ENCODE measurements at regions not wholly inside any gene's neighbourhood (a gene's known extent, or its start where the extent isn't known, plus 50 kb on each side); places are given as distances from the start of the nearest gene placed in this dataset.

DNA sequence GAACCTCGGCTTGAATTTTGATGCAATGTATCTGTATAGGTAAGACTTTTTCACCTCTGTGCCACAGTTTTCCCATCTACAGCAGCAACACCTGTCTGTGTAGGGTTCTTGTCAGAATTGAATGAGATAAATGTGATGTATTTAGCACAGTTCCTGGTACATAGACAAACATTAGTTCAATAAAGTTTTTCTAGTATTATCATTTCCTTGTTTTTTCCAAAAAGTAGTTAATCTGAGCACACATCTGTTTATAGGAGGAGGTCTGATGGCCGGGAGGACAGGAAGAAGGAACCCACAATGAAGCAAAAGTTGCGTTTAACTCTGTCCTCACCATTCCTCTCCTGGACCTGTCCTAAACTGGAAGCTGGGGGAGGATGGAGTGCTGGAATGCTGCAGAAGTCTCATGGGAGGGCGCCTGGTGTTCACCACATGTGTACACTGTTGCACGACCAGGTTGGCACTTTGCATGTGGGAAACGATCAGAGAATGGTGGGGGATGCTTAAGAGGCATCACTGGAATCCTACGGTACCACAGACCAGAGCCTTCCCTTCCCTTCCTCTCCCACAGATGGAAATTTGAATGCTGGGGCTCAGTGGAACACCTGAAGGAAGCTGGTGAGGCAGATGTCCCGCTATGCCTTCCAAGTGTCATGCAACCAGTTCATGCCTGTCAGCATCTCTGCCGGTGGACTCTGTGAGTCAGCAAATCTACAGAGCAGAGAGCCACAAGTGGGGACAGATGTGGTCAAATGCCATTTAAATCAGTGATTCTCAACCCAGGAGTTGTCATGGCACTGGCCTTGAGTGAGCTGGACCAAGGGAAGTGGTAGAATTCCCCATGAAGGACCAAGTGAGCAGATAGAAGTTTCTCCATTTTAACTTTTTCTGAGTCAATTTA lies 315.6 kb downstream of the DLEU7 start:
- Histone ChIP-seq H2AFZ (ENCODE audit: low read length) (no peak overlapping the region), H3K9me3 (ENCODE audit: low read length) (no peaks in the 10 kb centered on the region), H3K27ac (ENCODE audit: low read depth, low read length, poor library complexity, severe bottlenecking) (peak overlapping the region; percentile 98), H3K9me2 (ENCODE audit: low read depth, low read length) (no peaks in the 10 kb centered on the region), H3K79me2 (ENCODE audit: insufficient read depth, low read length) (no peaks in the 10 kb centered on the region), H3K4me1 (ENCODE audit: insufficient read depth, low read length, severe bottlenecking) (peaks cover 87% of the 10 kb centered on the region), H3K4me3 (ENCODE audit: low read depth, low read length, poor library complexity, severe bottlenecking) (peak overlapping the region; percentile 40), H3K9ac (ENCODE audit: low read length) (peak overlapping the region; percentile 66), H3F3A (ENCODE audit: insufficient read depth, low read length) (peaks cover 4% of the 10 kb centered on the region; the same call in 1 of the 2 replicates), H3K36me3 (ENCODE audit: insufficient read depth, low read length) (no peaks in the 10 kb centered on the region), H3K4me2 (ENCODE audit: low read length) (peak overlapping the region; percentile 61), H4K20me1 (ENCODE audit: insufficient read depth, low read length) (no peaks in the 10 kb centered on the region), H3K27me3 (ENCODE audit: insufficient read depth, low read length) (no peaks in the 10 kb centered on the region)
- TF ChIP-seq EZH2 (IDR thresholded peaks at IDR 0.05; ENCODE audit: borderline replicate concordance, low read length): no peak
- TF ChIP-seq, protein P1, sequence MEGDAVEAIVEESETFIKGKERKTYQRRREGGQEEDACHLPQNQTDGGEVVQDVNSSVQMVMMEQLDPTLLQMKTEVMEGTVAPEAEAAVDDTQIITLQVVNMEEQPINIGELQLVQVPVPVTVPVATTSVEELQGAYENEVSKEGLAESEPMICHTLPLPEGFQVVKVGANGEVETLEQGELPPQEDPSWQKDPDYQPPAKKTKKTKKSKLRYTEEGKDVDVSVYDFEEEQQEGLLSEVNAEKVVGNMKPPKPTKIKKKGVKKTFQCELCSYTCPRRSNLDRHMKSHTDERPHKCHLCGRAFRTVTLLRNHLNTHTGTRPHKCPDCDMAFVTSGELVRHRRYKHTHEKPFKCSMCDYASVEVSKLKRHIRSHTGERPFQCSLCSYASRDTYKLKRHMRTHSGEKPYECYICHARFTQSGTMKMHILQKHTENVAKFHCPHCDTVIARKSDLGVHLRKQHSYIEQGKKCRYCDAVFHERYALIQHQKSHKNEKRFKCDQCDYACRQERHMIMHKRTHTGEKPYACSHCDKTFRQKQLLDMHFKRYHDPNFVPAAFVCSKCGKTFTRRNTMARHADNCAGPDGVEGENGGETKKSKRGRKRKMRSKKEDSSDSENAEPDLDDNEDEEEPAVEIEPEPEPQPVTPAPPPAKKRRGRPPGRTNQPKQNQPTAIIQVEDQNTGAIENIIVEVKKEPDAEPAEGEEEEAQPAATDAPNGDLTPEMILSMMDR (IDR thresholded peaks at IDR 0.05; ENCODE audit: low read length): no peak; the same call in 1 of the 2 replicates

DNA sequence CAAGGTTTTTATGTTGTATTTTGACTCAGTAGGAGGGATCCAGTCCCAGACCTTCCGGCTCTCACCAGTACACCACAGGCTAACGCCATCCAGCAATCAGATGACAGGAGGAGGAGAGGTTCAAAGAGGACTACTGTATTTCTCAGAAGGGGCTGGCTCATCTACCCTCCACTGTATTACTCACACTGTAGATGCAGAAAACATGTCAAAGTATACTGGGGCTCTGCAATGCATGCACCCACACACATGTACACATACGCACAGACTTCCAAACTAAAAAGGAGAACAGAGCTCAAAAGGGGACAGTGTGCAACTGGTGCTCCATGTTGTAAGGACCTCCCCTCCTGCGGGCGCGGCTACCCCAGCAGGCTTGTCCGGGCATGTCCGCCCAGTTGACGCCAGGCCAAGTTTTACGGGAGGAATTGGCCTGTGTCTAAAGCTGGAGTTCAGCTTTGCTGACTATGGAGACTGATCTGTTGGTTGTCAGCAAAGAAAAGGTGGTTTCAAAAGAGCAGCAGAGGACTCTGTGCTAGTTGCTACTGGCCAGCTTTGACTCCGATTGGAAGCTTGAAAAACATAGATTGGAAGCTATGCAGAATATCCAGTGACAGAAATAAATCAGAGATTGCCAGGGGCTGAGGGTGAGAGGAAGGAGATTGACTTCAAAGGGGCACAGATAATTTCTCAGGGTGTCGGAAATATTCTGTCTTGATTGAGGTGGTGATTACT lies 314.2 kb downstream of the DLEU7 start:
- Histone ChIP-seq H4K20me1 (ENCODE audit: insufficient read depth, low read length) (no peaks in the 10 kb centered on the region), H3K79me2 (ENCODE audit: insufficient read depth, low read length) (no peaks in the 10 kb centered on the region), H2AFZ (ENCODE audit: low read length) (no peak overlapping the region), H3K4me3 (ENCODE audit: low read depth, low read length, poor library complexity, severe bottlenecking) (peak overlapping the region; percentile 2), H3K9me3 (ENCODE audit: low read length) (peaks cover 5% of the 10 kb centered on the region; the same call in 1 of the 2 replicates), H3F3A (ENCODE audit: insufficient read depth, low read length) (peaks cover 4% of the 10 kb centered on the region; the same call in 1 of the 2 replicates), H3K9ac (ENCODE audit: low read length) (peak overlapping the region; percentile 66), H3K36me3 (ENCODE audit: insufficient read depth, low read length) (no peaks in the 10 kb centered on the region), H3K9me2 (ENCODE audit: low read depth, low read length) (no peaks in the 10 kb centered on the region), H3K4me2 (ENCODE audit: low read length) (peak overlapping the region; percentile 61), H3K27me3 (ENCODE audit: insufficient read depth, low read length) (no peaks in the 10 kb centered on the region), H3K27ac (ENCODE audit: low read depth, low read length, poor library complexity, severe bottlenecking) (peak overlapping the region; percentile 98), H3K4me1 (ENCODE audit: insufficient read depth, low read length, severe bottlenecking) (peaks cover 72% of the 10 kb centered on the region)
- TF ChIP-seq EZH2 (IDR thresholded peaks at IDR 0.05; ENCODE audit: borderline replicate concordance, low read length): no peak
- TF ChIP-seq, protein P1 (IDR thresholded peaks at IDR 0.05; ENCODE audit: low read length): no peak

DNA sequence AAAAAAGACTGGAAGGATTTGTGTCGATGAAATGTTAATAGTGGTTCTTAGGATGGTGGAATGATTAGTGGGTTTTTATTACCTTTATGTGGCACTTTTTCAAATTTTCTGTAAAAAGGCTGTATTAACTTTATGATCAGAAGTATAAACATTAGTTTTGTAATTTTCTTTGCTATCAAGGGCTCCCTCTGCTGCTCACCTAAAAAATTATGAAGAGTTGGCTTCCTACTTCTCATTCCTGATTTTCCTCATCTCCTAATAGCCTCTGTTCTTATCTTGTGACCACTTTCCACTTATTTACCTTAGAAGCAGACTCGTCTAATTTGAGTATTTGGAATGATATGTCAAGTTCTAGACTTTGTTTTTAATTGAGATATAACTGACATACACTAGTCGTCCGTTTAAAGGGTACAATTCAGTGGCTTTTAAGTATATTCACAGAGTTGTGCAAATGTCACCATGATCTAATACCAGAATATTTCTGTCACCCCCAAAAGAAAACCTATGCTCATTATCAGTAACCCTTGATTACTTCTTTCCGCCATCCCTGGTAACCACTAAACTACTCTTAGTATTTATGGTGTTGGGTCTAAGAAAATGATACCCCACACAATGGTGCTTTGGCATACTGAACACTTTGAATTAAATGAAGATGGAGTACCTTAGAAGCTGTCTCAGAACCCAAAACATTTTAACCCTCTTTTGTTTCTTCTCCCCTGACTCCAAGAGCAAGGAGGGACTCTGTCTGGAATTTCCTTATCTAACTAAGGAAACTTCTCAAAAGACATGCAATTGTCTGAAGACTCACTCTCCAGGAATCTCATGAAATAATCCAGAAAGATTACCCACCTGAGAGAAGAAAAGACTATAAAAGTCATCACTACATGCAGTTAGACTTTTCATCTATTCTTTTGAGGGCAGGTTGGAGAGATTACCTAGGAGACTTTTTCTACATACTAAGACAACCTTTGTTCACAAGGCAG lies 311.3 kb downstream of the DLEU7 start:
- H3K4me3 ChIP-seq (ENCODE audit: low read depth, low read length, poor library complexity, severe bottlenecking): no peak overlapping the region
- peak overlapping the region; percentile 43 for H3K27ac ChIP-seq (ENCODE audit: low read depth, low read length, poor library complexity, severe bottlenecking)
- no peaks in the 10 kb centered on the region for H4K20me1 ChIP-seq (ENCODE audit: insufficient read depth, low read length)
- H3K79me2 ChIP-seq (ENCODE audit: insufficient read depth, low read length): no peaks in the 10 kb centered on the region
- H3K9me3 ChIP-seq (ENCODE audit: low read length): peaks cover 26% of the 10 kb centered on the region
- TF ChIP-seq, protein P1 (IDR thresholded peaks at IDR 0.05; ENCODE audit: low read length): peak; percentile 61
- no peak for TF ChIP-seq EZH2 (IDR thresholded peaks at IDR 0.05; ENCODE audit: borderline replicate concordance, low read length)
- H3K36me3 ChIP-seq (ENCODE audit: insufficient read depth, low read length): no peaks in the 10 kb centered on the region; the same call in 1 of the 2 replicates
- no peak overlapping the region for H2AFZ ChIP-seq (ENCODE audit: low read length)
- H3K9ac ChIP-seq (ENCODE audit: low read length): no peak overlapping the region
- no peaks in the 10 kb centered on the region for H3K27me3 ChIP-seq (ENCODE audit: insufficient read depth, low read length)
- peaks cover 46% of the 10 kb centered on the region for H3K4me1 ChIP-seq (ENCODE audit: insufficient read depth, low read length, severe bottlenecking)
- H3K9me2 ChIP-seq (ENCODE audit: low read depth, low read length): no peaks in the 10 kb centered on the region
- H3F3A ChIP-seq (ENCODE audit: insufficient read depth, low read length): peaks cover 4% of the 10 kb centered on the region; the same call in 1 of the 2 replicates
- H3K4me2 ChIP-seq (ENCODE audit: low read length): no peak overlapping the region

Measured in OCI-LY1 (cell line).